B cell (primary cell): ENCODE measurements at regions not wholly inside any gene's neighbourhood (a gene's known extent, or its start where the extent isn't known, plus 50 kb on each side); places are given as distances from the start of the nearest gene placed in this dataset.

ENCODE experiments used
- ATAC-seq: fragments of 200-7000 bp; cut with Tn5 transposase; one replicate; pipeline ENCODE4 v1.10.0; 2021; ENCODE audit warnings: low read depth, mild to moderate bottlenecking, moderate number of reproducible peaks, moderate library complexity
- CTCF ChIA-PET: fragments of 350-600 bp; sonication (Branson Sonifier 250); formaldehyde crosslinking; loops from one replicate; lab custom pipeline; 2021; ENCODE audit warnings: antibody characterized with exemption, inconsistent platforms; lab: Charles Lee
- POLR2A ChIA-PET: fragments of 350-600 bp; sonication (Branson Sonifier 250); formaldehyde crosslinking; loops from one replicate; lab custom pipeline; 2021; ENCODE audit warnings: antibody characterized with exemption; lab: Charles Lee
- DNase-seq: peaks from one replicate; pipeline ENCODE4 v3.0.0; 2013
- H2AFZ ChIP-seq: 2 replicates; pipeline ENCODE4 v1.6.1; 2012; ENCODE audit warnings: mild to moderate bottlenecking, low read depth, low read length; ENCODE audit not compliant: insufficient read depth, poor library complexity, severe bottlenecking
- H3K27ac ChIP-seq, 2 donors: 1 replicate in 1 of 2; 2 replicates in 1 of 2; pipeline ENCODE4 v1.5.1; 2012 to 2013; ENCODE audit warnings: low read length in 2 of 2, mild to moderate bottlenecking in 2 of 2, moderate library complexity in 1 of 2
- H3K27me3 ChIP-seq, 4 experiments: fragments of 200-600 bp in 1 of 4; sonication (generic) in 1 of 4; replicated peaks in 1 of 4; 1 replicate in 2 of 4; 2 replicates in 2 of 4; pipeline versions ENCODE4 v1.6.1 to v1.7.0; 2013 to 2016; ENCODE audit warnings: low read length in 3 of 4, mild to moderate bottlenecking in 2 of 4, mixed read lengths in 1 of 4, moderate library complexity in 1 of 4; ENCODE audit not compliant: insufficient read depth in 4 of 4, control insufficient read depth in 3 of 4; ENCODE audit errors: control extremely low read depth in 1 of 4
- H3K36me3 ChIP-seq, 2 experiments: replicated peaks in 1 of 2; 1 replicate in 1 of 2; 2 replicates in 1 of 2; pipeline versions ENCODE4 v1.6.1 to v1.7.1; 2013; ENCODE audit warnings: low read length in 1 of 2; ENCODE audit not compliant: insufficient read depth in 2 of 2, control insufficient read depth in 1 of 2; ENCODE audit errors: control extremely low read depth in 1 of 2, extremely low read depth in 1 of 2
- H3K4me1 ChIP-seq, 2 donors: fragments of 200-600 bp in 1 of 2; sonication (generic) in 1 of 2; 1 replicate in 1 of 2; 2 replicates in 1 of 2; pipeline versions ENCODE4 v1.5.1 to v1.6.1; 2013 to 2017; ENCODE audit warnings: low read length in 2 of 2; ENCODE audit not compliant: control insufficient read depth in 2 of 2, insufficient read depth in 2 of 2
- H3K4me2 ChIP-seq: replicated peaks from 2 replicates; pipeline ENCODE3; 2012; ENCODE audit warnings: mild to moderate bottlenecking, low read depth, low read length; ENCODE audit not compliant: poor library complexity, severe bottlenecking
- H3K4me3 ChIP-seq, 5 experiments: fragments of 200-600 bp in 1 of 5; sonication (generic) in 1 of 5; 1 replicate in 3 of 5; 2 replicates in 2 of 5; pipeline versions ENCODE4 v1.5.1 to v1.7.0; 2011 to 2016; ENCODE audit warnings: low read length in 4 of 5, mild to moderate bottlenecking in 4 of 5, low read depth in 2 of 5, control low read depth in 1 of 5, moderate library complexity in 1 of 5; ENCODE audit not compliant: insufficient read depth in 1 of 5; ENCODE audit errors: control extremely low read depth in 1 of 5, extremely low read depth in 1 of 5
- H3K79me2 ChIP-seq: fragments of 200-600 bp; sonication (generic); one replicate; pipeline ENCODE4 v1.6.0; 2016; ENCODE audit warnings: low read length; ENCODE audit not compliant: control insufficient read depth, insufficient read depth
- H3K9ac ChIP-seq: fragments of 200-600 bp; sonication (generic); 2 replicates; pipeline ENCODE4 v1.6.1; 2017; ENCODE audit warnings: mild to moderate bottlenecking, low read length, moderate library complexity
- H3K9me3 ChIP-seq, 3 donors: one replicate each; pipeline versions ENCODE4 v1.6.1 to v1.7.1; 2013; ENCODE audit warnings: low read length in 2 of 3; ENCODE audit not compliant: control insufficient read depth in 2 of 3, insufficient read depth in 1 of 3; ENCODE audit errors: control extremely low read depth in 1 of 3
- H4K20me1 ChIP-seq: 2 replicates; pipeline ENCODE4 v1.6.0; 2012; ENCODE audit warnings: mild to moderate bottlenecking, low read length; ENCODE audit not compliant: insufficient read depth, control insufficient read depth, poor library complexity, severe bottlenecking
- H3K27ac Mint-ChIP-seq: one replicate; pipeline ENCODE4 v1.8.0; 2021; ENCODE audit warnings: mixed read lengths
- H3K27me3 Mint-ChIP-seq: one replicate; pipeline ENCODE4 v1.8.0; 2021; ENCODE audit warnings: mixed read lengths
- H3K4me1 Mint-ChIP-seq: one replicate; pipeline ENCODE4 v1.8.0; 2021; ENCODE audit warnings: mixed read lengths
- H3K4me3 Mint-ChIP-seq: one replicate; pipeline ENCODE4 v1.8.0; 2021; ENCODE audit warnings: mixed read lengths
- H3K9me3 Mint-ChIP-seq: one replicate; pipeline ENCODE4 v1.8.0; 2022; ENCODE audit warnings: mixed read lengths; ENCODE audit not compliant: insufficient read depth
- CTCF ChIP-seq: fragments of 200-600 bp; IDR thresholded peaks from one replicate; pipeline ENCODE4 v1.8.0; 2022; ENCODE audit warnings: antibody characterized with exemption, mild to moderate bottlenecking
- EZH2 ChIP-seq: IDR thresholded peaks from 2 replicates; pipeline ENCODE4 v1.6.1; 2012; ENCODE audit warnings: borderline replicate concordance, low read depth, mild to moderate bottlenecking, moderate library complexity, low read length; ENCODE audit not compliant: insufficient read depth, poor library complexity, severe bottlenecking
- WGBS: methylation state at CpG from one replicate; pipeline ENCODE4 v1.1.5; 2013; ENCODE audit warnings: missing lambda C conversion rate; ENCODE audit not compliant: insufficient coverage; 5-methylcytosine and 5-hydroxymethylcytosine counted together
- intact Hi-C: fragments of 100-400 bp; cut with micrococcal nuclease; formaldehyde crosslinking; loops from one replicate; pipeline ENCODE4 v1.10.0; 2022

GRCh38 chr12:47577206-47577989 is 128.4 kb downstream of the RPAP3 start:
- no peaks in the 10 kb centered on the region for H3K4me1 Mint-ChIP-seq
- WGBS, result 100% methylated on average over 2 of the region's 7 CpGs
- DNase-seq (no peak), ATAC-seq (no peak)
- no peak for TF ChIP-seq EZH2
- no peak for TF ChIP-seq CTCF
- no peak overlapping the region for H3K27ac ChIP-seq
- intact Hi-C loops, result no loop called here
- peaks cover 8% of the 10 kb centered on the region for H3K27me3 Mint-ChIP-seq
- H3K4me2 ChIP-seq, result no peak overlapping the region
- no peak overlapping the region for H3K4me3 ChIP-seq
- POLR2A ChIA-PET, result no interaction called here
- no peaks in the 10 kb centered on the region for H3K79me2 ChIP-seq
- H4K20me1 ChIP-seq, result no peaks in the 10 kb centered on the region
- peaks cover 0 to 4% (median 0%) of the 10 kb centered on the region in 4 experiments for H3K27me3 ChIP-seq
- CTCF ChIA-PET, result no interaction called here
- no peaks in the 10 kb centered on the region for H3K9me3 ChIP-seq
- H3K4me3 Mint-ChIP-seq, result no peak overlapping the region
- no peaks in the 10 kb centered on the region for H3K4me1 ChIP-seq
- no peak overlapping the region for H3K9ac ChIP-seq
- H2AFZ ChIP-seq, result no peak overlapping the region
- no peak overlapping the region for H3K27ac Mint-ChIP-seq
- H3K9me3 Mint-ChIP-seq, result no peaks in the 10 kb centered on the region
- H3K36me3 ChIP-seq, result no peaks in the 10 kb centered on the region

- no peak overlapping the region for H3K4me2 ChIP-seq
- H3K9ac ChIP-seq, result no peak overlapping the region
- no peak overlapping the region for H2AFZ ChIP-seq
- H3K79me2 ChIP-seq, result no peaks in the 10 kb centered on the region
- no peak overlapping the region for H3K27ac Mint-ChIP-seq
- no peak for ATAC-seq
- H3K4me1 Mint-ChIP-seq, result no peaks in the 10 kb centered on the region
- no peaks in the 10 kb centered on the region for H3K9me3 ChIP-seq
- H3K36me3 ChIP-seq, result no peaks in the 10 kb centered on the region
- CTCF ChIA-PET, result interaction anchor here (0.6 kb wide), 1 partner anchor 45 kb away, joined by 4 read pairs; no protein-coding TSS in a partner anchor
- peaks cover 0 to 4% (median 0%) of the 10 kb centered on the region in 4 experiments for H3K27me3 ChIP-seq
- TF ChIP-seq CTCF (no peak), EZH2 (no peak)
- H3K9me3 Mint-ChIP-seq, result no peaks in the 10 kb centered on the region
- no peak overlapping the region for H3K4me3 Mint-ChIP-seq
- 80% methylated on average over 6 of the region's 7 CpGs for WGBS
- no peaks in the 10 kb centered on the region for H4K20me1 ChIP-seq
- DNase-seq, result no peak
- intact Hi-C loops, result no loop called here
- POLR2A ChIA-PET, result no interaction called here
- H3K4me3 ChIP-seq, result no peak overlapping the region
- H3K27ac ChIP-seq, result no peak overlapping the region
- H3K4me1 ChIP-seq, result no peaks in the 10 kb centered on the region
- peaks cover 8% of the 10 kb centered on the region for H3K27me3 Mint-ChIP-seq
These were observed 129.4 kb downstream of the RPAP3 start for GRCh38 chr12:47576289-47576945.
